ENCODE measurements at regions not wholly inside any gene's neighbourhood (a gene's known extent, or its start where the extent isn't known, plus 50 kb on each side); places are given as distances from the start of the nearest gene placed in this dataset.
"Not testable (repeated sequence)": the region's sequence is repeated elsewhere in the genome, so short reads cannot be mapped to it uniquely, and the experiment has no call there.

DNA sequence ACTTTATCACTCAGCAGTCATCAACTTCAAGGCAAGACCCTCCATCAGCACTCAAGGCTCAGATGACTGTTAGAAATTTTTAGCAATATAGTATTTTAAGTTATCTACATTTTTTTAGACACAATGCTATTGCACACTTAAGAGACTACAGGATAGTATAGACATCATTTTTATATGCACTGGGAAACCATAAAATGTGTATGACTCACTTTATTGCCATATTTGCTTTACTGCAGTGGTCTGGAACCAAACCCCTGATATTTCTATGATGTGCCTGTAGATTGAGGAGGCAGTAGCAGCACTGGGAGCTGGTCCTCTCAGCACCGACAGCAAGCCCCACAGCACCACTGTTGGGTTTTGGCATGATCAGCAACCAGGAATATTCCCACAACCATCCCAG lies 264.8 kb upstream of the HNRNPA3 start:
- no peak for DNase-seq (ENCODE audit: low read depth in 4 of 4, low spot score in 1 of 4)

DNA sequence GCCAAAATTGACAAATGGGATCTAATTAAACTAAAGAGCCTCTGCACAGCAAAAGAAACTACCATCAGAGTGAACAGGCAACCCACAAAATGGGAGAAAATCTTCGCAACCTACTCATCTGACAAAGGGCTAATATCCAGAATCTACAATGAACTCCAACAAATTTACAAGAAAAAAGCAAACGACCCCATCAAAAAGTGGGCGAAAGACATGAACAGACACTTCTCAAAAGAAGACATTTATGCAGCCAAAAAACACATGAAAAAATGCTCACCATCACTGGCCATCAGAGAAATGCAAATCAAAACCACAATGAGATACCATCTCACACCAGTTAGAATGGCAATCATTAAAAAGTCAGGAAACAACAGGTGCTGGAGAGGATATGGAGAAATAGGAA lies 261.4 kb upstream of the HNRNPA3 start:
- DNase-seq (ENCODE audit: low read depth in 4 of 4, low spot score in 1 of 4): not testable (repeated sequence)

GRCh38 chr2:176956791-176957190 lies 255.8 kb upstream of the HNRNPA3 start:
- DNase-seq (ENCODE audit: low read depth in 4 of 4, low spot score in 1 of 4): no peak

DNA sequence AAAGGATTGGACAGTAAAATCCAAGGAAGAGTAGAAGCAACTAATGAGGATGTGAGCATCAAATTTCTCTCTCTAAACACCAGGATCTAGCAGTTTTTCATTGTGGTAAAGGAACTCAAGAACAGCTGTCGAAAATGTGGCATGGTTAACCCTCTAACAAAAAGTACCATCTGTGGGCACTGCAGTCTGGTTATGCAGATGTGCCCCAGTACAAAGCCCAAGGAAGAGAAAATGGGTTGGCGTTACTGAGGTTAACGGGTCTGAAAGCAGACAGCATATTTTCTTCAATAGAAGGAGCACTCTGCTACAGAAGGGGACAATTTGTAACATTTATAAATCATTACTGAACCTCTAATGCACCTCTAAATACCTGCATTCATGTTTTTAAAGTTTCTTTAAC lies 253.0 kb upstream of the HNRNPA3 start:
- no peak for DNase-seq (ENCODE audit: low read depth in 4 of 4, low spot score in 1 of 4)

GRCh38 chr2:176960061-176960460 lies 252.5 kb upstream of the HNRNPA3 start:
- DNase-seq (ENCODE audit: low read depth in 4 of 4, low spot score in 1 of 4): no peak

DNA sequence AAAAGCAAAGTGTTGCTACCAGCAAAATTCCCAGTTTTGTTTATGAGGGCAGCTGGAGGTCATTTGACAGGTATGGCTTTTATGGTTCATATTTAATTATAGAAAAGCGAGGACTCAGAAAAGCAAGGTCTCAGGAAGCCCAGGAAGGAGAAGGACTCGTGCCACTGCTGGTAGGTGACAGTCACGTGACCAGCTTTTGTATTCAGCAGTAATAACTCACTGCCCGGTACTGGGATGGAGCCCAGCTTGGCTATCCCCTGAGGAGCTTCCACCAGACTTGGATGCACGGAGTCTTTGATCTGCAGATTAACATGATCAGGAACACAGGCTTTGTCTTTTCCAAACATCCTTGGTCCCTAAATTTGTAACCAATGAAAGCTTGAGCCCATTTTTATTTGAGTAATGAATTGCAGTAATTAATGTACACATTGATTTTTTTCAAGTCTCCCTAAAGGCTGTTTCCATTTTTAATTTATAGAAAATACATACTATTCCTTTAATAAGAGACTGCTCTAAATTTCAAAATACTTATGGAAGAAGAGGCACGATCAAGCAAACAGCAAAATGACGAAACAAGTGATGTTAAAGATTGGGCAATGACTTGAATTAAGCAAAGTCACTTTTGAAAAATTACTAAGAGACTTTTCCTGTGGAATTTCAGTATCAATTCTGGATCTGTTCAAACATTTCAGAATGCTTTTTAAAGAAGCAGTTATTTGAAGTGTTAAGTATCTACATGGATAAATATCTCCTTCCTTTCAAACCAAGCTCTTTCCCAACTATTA lies 251.7 kb upstream of the HNRNPA3 start:
- DNase-seq (ENCODE audit: low read depth in 4 of 4, low spot score in 1 of 4): no peak

DNA sequence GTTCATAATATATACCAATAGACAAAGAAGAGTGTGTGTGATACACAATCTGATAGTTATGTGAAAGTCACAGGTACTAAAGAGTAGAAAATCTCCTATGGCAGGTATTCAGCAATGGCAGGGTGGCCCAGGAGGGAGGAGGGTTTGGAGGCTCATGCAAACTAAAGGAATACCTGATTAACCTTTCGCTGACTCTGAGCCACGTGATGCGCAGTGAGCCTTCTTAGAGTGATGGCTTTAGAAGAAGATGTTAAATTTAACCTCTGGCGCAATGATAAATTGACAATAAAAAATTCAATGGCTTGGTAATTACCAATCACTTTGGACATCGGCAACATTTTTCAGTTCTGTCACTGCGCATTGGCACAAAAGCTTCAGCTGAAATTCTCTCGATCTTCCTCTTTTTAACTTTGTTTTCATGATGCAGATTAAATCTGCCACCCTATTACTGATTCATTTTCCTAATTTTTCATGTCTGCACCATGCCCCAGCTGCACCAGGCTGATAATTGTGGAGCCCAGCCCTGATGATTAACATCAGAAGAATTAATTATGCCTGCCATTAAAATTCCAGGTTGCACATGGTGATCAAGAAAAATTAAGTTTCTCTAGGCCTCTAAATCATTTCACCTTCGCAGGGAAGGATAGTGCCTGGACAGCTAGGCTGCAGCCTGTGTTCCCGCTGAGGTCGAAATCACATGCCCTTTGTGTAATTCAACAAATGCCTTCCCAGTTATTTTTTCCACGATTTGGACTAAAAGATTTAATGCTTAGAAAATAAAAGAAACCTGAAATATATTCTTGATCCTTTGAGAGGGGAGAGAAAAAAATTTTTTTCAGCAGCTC lies 250.6 kb upstream of the HNRNPA3 start:
- DNase-seq (ENCODE audit: low read depth in 4 of 4, low spot score in 1 of 4): no peak

DNA sequence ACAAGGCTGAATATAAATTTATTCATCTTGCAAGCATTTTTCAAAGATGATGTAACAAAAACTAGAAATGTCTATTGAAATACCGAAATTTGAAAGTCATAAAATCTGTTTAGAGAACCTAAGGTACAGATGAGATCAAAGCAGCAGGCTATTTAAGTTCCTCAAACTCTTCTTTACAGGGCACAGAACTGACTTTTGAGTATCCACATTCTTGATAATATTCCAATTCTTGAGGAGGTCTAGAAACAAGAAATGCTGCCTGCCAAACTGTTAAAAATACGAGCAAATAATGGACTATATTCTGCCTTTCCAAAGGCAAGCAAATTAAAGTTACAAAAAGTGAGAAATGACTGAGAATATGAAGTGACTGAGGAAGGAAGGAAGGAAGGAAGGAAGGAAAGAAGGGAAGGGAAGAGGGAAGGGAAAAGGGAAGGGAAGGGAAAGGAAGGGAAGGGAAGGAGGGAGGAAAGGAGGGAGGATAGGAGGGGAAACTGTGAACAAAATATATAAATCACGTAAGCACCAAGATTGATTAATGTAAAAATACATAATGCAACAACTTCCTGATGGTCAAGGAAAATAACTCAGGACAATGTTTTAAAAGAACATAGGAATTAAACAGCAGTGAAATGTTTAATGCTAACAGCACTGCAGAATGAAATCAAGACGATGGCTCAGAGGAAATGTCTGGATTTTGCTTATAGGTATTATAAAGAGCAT lies 248.9 kb upstream of the HNRNPA3 start:
- no peak for DNase-seq (ENCODE audit: low read depth in 4 of 4, low spot score in 1 of 4)

GRCh38 chr2:176967911-176968450 lies 244.6 kb upstream of the HNRNPA3 start:
- no peak for DNase-seq (ENCODE audit: low read depth in 4 of 4, low spot score in 1 of 4)

DNA sequence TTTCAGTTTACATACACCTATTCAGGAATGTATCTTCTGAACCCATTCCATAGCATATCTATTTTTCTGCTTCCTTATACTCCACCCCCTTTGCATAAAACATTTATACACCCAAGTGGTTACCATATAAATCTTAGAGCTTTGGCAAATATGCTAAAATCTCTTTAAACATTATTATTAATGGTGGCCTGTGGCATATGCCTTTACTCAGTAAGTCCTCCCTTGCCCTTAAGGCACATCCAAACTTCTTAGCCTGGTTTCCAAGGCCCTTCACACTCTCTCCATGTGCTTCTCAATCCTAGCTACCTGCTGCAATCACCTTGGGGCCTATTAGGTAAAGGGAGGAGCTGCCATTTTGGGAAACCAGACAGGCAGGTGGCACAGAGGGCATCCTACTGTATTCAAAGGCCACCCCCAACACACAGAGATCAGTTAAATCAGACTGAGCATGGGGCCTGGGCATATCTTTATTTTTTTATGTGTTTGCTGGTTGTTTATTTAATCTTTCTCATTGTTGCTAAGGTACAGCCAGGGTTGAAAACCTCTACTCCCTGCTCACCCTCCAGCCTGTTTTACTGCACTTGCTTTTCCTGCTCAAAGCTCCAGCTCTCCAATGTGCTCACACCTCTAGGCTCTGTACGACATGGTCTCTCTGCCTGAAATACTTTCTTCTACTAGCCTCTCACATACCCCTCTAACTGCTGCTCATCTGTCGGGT lies 242.8 kb upstream of the HNRNPA3 start:
- DNase-seq (ENCODE audit: low read depth in 4 of 4, low spot score in 1 of 4): no peak

GRCh38 chr2:176976736-176977685 lies 235.6 kb upstream of the HNRNPA3 start:
- no peak for DNase-seq (ENCODE audit: low read depth in 4 of 4, low spot score in 1 of 4)

DNA sequence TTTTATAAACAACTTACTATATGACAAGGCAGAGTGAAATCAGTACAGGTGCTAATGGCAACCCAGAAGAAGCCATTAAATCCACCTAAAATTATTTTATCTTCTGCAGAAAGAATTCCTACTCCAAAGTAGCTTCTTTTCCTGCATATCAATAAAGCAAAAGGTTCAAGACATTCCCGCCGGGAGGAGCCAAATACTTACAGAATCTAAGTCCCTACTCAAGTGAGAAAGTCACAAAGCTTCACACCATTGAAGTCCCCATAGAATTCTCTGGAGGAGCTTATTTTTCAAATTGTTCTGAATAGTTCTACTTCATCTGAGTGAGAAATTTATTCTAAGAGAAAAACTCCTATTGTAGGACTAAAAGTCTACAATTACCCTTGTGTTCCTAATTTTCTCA lies 233.7 kb upstream of the HNRNPA3 start:
- no peak for DNase-seq (ENCODE audit: low read depth in 4 of 4, low spot score in 1 of 4)

GRCh38 chr2:176979981-176980710 lies 232.4 kb upstream of the HNRNPA3 start:
- DNase-seq (ENCODE audit: low read depth in 4 of 4, low spot score in 1 of 4): no peak

- no peak for DNase-seq (ENCODE audit: low read depth in 4 of 4, low spot score in 1 of 4)
Observed at GRCh38 chr2:176984987-176985386, 227.6 kb upstream of the HNRNPA3 start.

DNA sequence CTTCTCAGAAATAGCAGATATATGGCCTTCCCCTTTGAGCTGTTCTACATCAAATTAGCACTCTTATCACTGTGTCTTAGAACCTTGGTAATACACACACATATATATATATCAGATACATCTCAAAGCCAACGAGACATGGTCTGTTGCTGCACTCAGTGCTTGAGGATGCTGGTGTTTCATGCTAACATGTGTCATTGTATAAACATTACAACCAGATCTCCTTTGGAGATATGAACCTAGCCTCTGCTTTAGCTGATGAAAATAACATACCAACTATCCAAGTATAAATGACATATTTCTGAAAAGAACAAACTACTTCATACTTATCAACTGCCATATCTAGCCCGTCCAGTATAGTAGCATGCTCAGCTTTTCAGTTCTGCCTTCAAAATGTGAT lies 226.7 kb upstream of the HNRNPA3 start:
- no peak for DNase-seq (ENCODE audit: low read depth in 4 of 4, low spot score in 1 of 4)

DNA sequence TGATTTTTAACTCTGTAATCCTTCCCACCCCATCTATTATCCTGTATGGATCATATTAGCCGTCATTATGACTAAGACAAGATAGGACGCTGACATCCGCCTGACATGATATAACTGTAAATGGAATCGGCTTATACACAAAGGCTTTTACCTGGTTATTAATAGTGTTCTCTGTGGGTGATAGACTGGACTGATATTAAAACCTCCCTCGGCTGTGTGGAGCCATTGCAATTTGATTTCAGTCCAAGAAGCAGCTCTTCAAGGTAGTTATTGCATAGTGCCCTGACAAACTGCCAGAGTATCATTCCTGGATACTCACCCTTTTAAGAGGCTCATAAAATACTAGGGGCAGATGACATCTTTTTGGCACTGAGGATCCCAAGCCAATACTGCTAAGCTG lies 226.1 kb upstream of the HNRNPA3 start:
- no peak for DNase-seq (ENCODE audit: low read depth in 4 of 4, low spot score in 1 of 4)

DNA sequence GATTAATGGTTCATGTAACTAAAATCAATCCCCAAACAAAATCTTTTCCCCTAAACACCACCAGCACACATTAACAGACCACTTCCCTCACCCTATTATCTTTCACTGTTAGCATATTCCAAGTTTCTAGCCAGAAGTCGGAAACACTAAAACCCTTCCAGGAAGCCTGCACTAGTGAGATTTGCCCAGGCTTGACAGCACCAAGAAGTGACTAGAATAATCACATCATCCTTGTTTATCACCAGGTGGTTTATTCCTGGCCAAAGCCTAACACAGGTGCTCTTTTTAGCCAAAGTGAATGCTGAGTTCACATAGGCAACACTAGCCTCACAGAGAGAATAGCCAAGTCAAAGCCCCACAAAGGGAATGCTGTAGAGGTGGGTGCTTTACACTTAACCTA lies 221.2 kb upstream of the HNRNPA3 start:
- no peak for DNase-seq (ENCODE audit: low read depth in 4 of 4, low spot score in 1 of 4)

DNA sequence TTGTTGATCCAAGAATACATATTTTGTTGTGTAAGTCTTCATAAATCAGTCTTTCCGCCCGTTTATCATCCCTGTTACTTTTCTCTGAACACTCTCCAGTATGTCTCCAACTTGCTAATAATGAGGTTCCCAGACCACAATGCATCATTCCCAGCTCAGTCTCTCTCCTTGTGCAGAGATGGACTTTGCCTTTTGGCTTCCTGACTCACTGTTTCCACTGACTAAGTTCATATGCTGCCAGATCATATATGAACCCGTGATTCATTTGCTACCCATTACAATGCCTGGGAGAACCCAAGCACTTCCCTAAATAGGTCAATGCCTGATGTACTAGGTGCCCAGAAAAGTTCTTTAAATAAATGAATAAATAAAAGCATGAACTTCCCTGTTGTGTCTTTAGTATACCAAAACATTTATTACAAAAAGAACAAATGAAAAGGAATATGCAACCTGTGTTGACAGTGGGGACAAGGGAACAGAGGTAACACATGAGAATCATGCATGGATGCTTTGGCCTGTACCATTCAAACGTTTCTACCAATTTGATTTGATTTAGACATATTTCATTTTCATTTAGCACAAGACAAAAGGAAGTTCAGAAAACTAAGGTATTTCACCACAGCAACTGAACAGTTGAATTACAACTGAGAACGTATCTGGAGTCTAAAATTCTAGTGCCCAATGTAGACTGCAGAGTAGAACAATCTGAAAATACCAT lies 215.4 kb upstream of the HNRNPA3 start:
- peak in 1 of 4 experiments; percentile 4 for DNase-seq (ENCODE audit: low read depth in 4 of 4, low spot score in 1 of 4)

Data from stimulated activated CD4-positive, alpha-beta T cell treated with anti-CD3 and anti-CD28 coated beads, Interleukin-1b, Interleukin-23, amount 100 ng/mL, for 24 hours (primary cell).